ENCODE measurements at regions not wholly inside any gene's neighbourhood (a gene's known extent, or its start where the extent isn't known, plus 50 kb on each side); places are given as distances from the start of the nearest gene placed in this dataset.
"Not testable (repeated sequence)": the region's sequence is repeated elsewhere in the genome, so short reads cannot be mapped to it uniquely, and the experiment has no call there.

GRCh38 chr1:228635304-228635703 is 100.0 kb upstream of the RHOU start:
- TF ChIP-seq CTCF, MAX (IDR thresholded peaks at IDR 0.05; ENCODE audit: low read depth, low read length): not testable (repeated sequence)
